ENCODE measurements at regions not wholly inside any gene's neighbourhood (a gene's known extent, or its start where the extent isn't known, plus 50 kb on each side); places are given as distances from the start of the nearest gene placed in this dataset.

- Histone ChIP-seq H3K27ac (ENCODE audit: low read depth, low read length) (no peak overlapping the region), H3K27me3 (ENCODE audit: control insufficient read depth in 3 of 3, insufficient read depth in 3 of 3, low read length in 3 of 3) (no peaks in the 10 kb centered on the region), H3K4me1 (ENCODE audit: control insufficient read depth in 3 of 3, insufficient read depth in 3 of 3, low read length in 3 of 3) (no peaks in the 10 kb centered on the region), H3K9ac (ENCODE audit: low read depth in 1 of 3, low read length in 3 of 3) (no peak overlapping the region), H3K9me3 (ENCODE audit: control insufficient read depth in 3 of 3, low read length in 3 of 3) (no peaks in the 10 kb centered on the region), H3K4me3 (ENCODE audit: low read length in 3 of 3) (no peak overlapping the region), H3K36me3 (ENCODE audit: control insufficient read depth in 3 of 3, insufficient read depth in 3 of 3, low read length in 3 of 3) (no peaks in the 10 kb centered on the region)
Observed at GRCh38 chr18:55763298-55763697, 175.3 kb upstream of the TCF4 start.

GRCh38 chr18:55762424-55762823, 174.4 kb upstream of the TCF4 start:
- Histone ChIP-seq H3K36me3 (ENCODE audit: control insufficient read depth in 3 of 3, insufficient read depth in 3 of 3, low read length in 3 of 3) (no peaks in the 10 kb centered on the region), H3K27me3 (ENCODE audit: control insufficient read depth in 3 of 3, insufficient read depth in 3 of 3, low read length in 3 of 3) (no peaks in the 10 kb centered on the region), H3K27ac (ENCODE audit: low read depth, low read length) (no peak overlapping the region), H3K9me3 (ENCODE audit: control insufficient read depth in 3 of 3, low read length in 3 of 3) (no peaks in the 10 kb centered on the region), H3K4me1 (ENCODE audit: control insufficient read depth in 3 of 3, insufficient read depth in 3 of 3, low read length in 3 of 3) (no peaks in the 10 kb centered on the region), H3K4me3 (ENCODE audit: low read length in 3 of 3) (no peak overlapping the region), H3K9ac (ENCODE audit: low read depth in 1 of 3, low read length in 3 of 3) (no peak overlapping the region)

GRCh38 chr18:55753643-55754263, 165.8 kb upstream of the TCF4 start:
- H3K9me3 ChIP-seq (ENCODE audit: control insufficient read depth in 3 of 3, low read length in 3 of 3), result no peaks in the 10 kb centered on the region
- no peaks in the 10 kb centered on the region for H3K36me3 ChIP-seq (ENCODE audit: control insufficient read depth in 3 of 3, insufficient read depth in 3 of 3, low read length in 3 of 3)
- no peaks in the 10 kb centered on the region for H3K27me3 ChIP-seq (ENCODE audit: control insufficient read depth in 3 of 3, insufficient read depth in 3 of 3, low read length in 3 of 3)
- H3K4me3 ChIP-seq (ENCODE audit: low read length in 3 of 3), result no peak overlapping the region
- no peaks in the 10 kb centered on the region for H3K4me1 ChIP-seq (ENCODE audit: control insufficient read depth in 3 of 3, insufficient read depth in 3 of 3, low read length in 3 of 3)
- H3K9ac ChIP-seq (ENCODE audit: low read depth in 1 of 3, low read length in 3 of 3), result no peak overlapping the region
- no peak overlapping the region for H3K27ac ChIP-seq (ENCODE audit: low read depth, low read length)

- no peak overlapping the region for H3K4me3 ChIP-seq (ENCODE audit: low read length in 3 of 3)
- no peaks in the 10 kb centered on the region for H3K4me1 ChIP-seq (ENCODE audit: control insufficient read depth in 3 of 3, insufficient read depth in 3 of 3, low read length in 3 of 3)
- H3K9ac ChIP-seq (ENCODE audit: low read depth in 1 of 3, low read length in 3 of 3), result no peak overlapping the region
- no peaks in the 10 kb centered on the region for H3K36me3 ChIP-seq (ENCODE audit: control insufficient read depth in 3 of 3, insufficient read depth in 3 of 3, low read length in 3 of 3)
- no peak overlapping the region for H3K27ac ChIP-seq (ENCODE audit: low read depth, low read length)
- no peaks in the 10 kb centered on the region for H3K9me3 ChIP-seq (ENCODE audit: control insufficient read depth in 3 of 3, low read length in 3 of 3)
- no peaks in the 10 kb centered on the region for H3K27me3 ChIP-seq (ENCODE audit: control insufficient read depth in 3 of 3, insufficient read depth in 3 of 3, low read length in 3 of 3)
Observed at GRCh38 chr18:55751476-55751875, 163.5 kb upstream of the TCF4 start.

GRCh38 chr18:55748227-55748738, 160.3 kb upstream of the TCF4 start:
- Histone ChIP-seq H3K27ac (ENCODE audit: low read depth, low read length) (no peak overlapping the region), H3K36me3 (ENCODE audit: control insufficient read depth in 3 of 3, insufficient read depth in 3 of 3, low read length in 3 of 3) (no peaks in the 10 kb centered on the region), H3K9me3 (ENCODE audit: control insufficient read depth in 3 of 3, low read length in 3 of 3) (no peaks in the 10 kb centered on the region), H3K27me3 (ENCODE audit: control insufficient read depth in 3 of 3, insufficient read depth in 3 of 3, low read length in 3 of 3) (no peaks in the 10 kb centered on the region), H3K4me3 (ENCODE audit: low read length in 3 of 3) (no peak overlapping the region), H3K4me1 (ENCODE audit: control insufficient read depth in 3 of 3, insufficient read depth in 3 of 3, low read length in 3 of 3) (no peaks in the 10 kb centered on the region), H3K9ac (ENCODE audit: low read depth in 1 of 3, low read length in 3 of 3) (no peak overlapping the region)

DNA sequence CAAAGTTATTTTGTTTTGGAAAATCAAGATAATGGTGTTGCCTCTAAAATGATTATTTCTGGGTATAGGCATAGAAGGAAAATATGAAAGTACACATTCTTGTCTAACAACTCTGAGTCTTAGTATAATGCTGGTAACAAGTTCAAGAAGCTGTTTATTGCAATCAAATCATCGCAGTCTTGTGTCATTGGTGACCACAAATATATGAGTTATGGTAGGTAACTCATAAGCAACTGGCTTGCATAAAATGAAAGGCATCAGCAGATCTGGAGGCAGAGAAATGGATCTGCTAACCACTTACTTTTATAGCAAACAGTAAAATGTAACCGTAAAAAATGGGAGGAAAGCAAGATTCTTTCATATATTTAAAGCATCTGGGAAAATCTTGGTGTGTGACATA, 156.2 kb upstream of the TCF4 start:
- Histone ChIP-seq H3K36me3 (ENCODE audit: control insufficient read depth in 3 of 3, insufficient read depth in 3 of 3, low read length in 3 of 3) (no peaks in the 10 kb centered on the region), H3K4me3 (ENCODE audit: low read length in 3 of 3) (no peak overlapping the region), H3K27me3 (ENCODE audit: control insufficient read depth in 3 of 3, insufficient read depth in 3 of 3, low read length in 3 of 3) (no peaks in the 10 kb centered on the region), H3K27ac (ENCODE audit: low read depth, low read length) (no peak overlapping the region), H3K9me3 (ENCODE audit: control insufficient read depth in 3 of 3, low read length in 3 of 3) (no peaks in the 10 kb centered on the region), H3K4me1 (ENCODE audit: control insufficient read depth in 3 of 3, insufficient read depth in 3 of 3, low read length in 3 of 3) (no peaks in the 10 kb centered on the region), H3K9ac (ENCODE audit: low read depth in 1 of 3, low read length in 3 of 3) (no peak overlapping the region)

- Histone ChIP-seq H3K27me3 (ENCODE audit: control insufficient read depth in 3 of 3, insufficient read depth in 3 of 3, low read length in 3 of 3) (no peaks in the 10 kb centered on the region), H3K4me1 (ENCODE audit: control insufficient read depth in 3 of 3, insufficient read depth in 3 of 3, low read length in 3 of 3) (no peaks in the 10 kb centered on the region), H3K9me3 (ENCODE audit: control insufficient read depth in 3 of 3, low read length in 3 of 3) (no peaks in the 10 kb centered on the region), H3K36me3 (ENCODE audit: control insufficient read depth in 3 of 3, insufficient read depth in 3 of 3, low read length in 3 of 3) (no peaks in the 10 kb centered on the region), H3K4me3 (ENCODE audit: low read length in 3 of 3) (no peak overlapping the region), H3K27ac (ENCODE audit: low read depth, low read length) (no peak overlapping the region), H3K9ac (ENCODE audit: low read depth in 1 of 3, low read length in 3 of 3) (no peak overlapping the region)
Observed at GRCh38 chr18:55743736-55744135, 155.7 kb upstream of the TCF4 start.

DNA sequence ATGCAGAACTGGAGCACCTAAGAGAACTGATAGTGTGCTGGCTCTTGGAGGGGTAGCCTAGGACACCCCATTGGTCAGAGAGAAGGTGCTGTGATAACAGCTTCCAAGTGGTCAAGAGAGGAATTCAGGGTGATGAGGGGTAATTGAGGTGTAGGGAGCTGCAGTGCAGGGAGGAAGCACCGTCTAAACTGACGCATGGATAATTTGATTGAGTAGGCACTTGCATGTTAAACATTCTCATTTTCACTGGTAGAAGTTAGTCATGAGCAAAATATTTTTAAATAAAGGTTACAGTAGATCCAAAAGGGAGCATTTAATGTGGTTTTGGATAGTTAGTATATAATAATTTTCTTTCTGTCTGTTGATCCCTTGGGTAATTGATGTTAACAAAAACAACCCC, 155.1 kb upstream of the TCF4 start:
- H3K9ac ChIP-seq (ENCODE audit: low read depth in 1 of 3, low read length in 3 of 3), result no peak overlapping the region
- no peak overlapping the region for H3K4me3 ChIP-seq (ENCODE audit: low read length in 3 of 3)
- H3K4me1 ChIP-seq (ENCODE audit: control insufficient read depth in 3 of 3, insufficient read depth in 3 of 3, low read length in 3 of 3), result no peaks in the 10 kb centered on the region
- H3K27me3 ChIP-seq (ENCODE audit: control insufficient read depth in 3 of 3, insufficient read depth in 3 of 3, low read length in 3 of 3), result no peaks in the 10 kb centered on the region
- no peaks in the 10 kb centered on the region for H3K36me3 ChIP-seq (ENCODE audit: control insufficient read depth in 3 of 3, insufficient read depth in 3 of 3, low read length in 3 of 3)
- H3K9me3 ChIP-seq (ENCODE audit: control insufficient read depth in 3 of 3, low read length in 3 of 3), result no peaks in the 10 kb centered on the region
- H3K27ac ChIP-seq (ENCODE audit: low read depth, low read length), result no peak overlapping the region

- no peaks in the 10 kb centered on the region for H3K9me3 ChIP-seq (ENCODE audit: control insufficient read depth in 3 of 3, low read length in 3 of 3)
- no peak overlapping the region for H3K27ac ChIP-seq (ENCODE audit: low read depth, low read length)
- H3K4me3 ChIP-seq (ENCODE audit: low read length in 3 of 3), result no peak overlapping the region
- H3K4me1 ChIP-seq (ENCODE audit: control insufficient read depth in 3 of 3, insufficient read depth in 3 of 3, low read length in 3 of 3), result no peaks in the 10 kb centered on the region
- no peaks in the 10 kb centered on the region for H3K36me3 ChIP-seq (ENCODE audit: control insufficient read depth in 3 of 3, insufficient read depth in 3 of 3, low read length in 3 of 3)
- H3K27me3 ChIP-seq (ENCODE audit: control insufficient read depth in 3 of 3, insufficient read depth in 3 of 3, low read length in 3 of 3), result no peaks in the 10 kb centered on the region
- H3K9ac ChIP-seq (ENCODE audit: low read depth in 1 of 3, low read length in 3 of 3), result no peak overlapping the region
Observed at GRCh38 chr18:55739488-55739887, 151.5 kb upstream of the TCF4 start.

DNA sequence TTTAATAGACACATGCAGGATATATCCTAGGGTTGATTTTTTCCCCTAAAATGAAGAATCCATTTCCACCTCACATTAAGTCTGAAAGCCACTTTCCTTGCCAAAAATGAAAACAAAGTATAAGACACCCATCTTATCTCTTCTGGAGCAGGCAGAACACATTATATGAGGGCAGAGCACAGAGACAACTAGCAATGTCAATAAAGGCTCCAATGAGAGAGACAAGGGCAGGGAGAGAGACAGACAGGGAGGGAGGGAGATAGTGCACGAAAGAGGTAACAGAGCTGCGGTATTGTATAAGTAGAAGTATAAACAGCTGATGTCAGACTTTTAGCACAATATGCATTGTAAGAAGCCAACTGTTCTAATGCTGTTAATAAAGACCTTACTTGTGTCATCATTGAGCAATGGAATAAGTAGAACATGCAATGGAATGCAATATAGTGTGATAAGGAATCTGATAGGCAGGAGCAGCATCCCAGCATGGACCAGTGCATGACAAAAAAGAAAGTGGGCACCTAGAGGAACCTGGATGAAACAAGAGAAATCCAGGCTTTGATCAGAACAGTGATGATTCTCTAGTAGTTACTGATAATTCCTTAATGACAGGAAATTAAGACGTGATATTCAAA, 150.6 kb upstream of the TCF4 start:
- H3K9me3 ChIP-seq (ENCODE audit: control insufficient read depth in 3 of 3, low read length in 3 of 3), result no peaks in the 10 kb centered on the region
- no peaks in the 10 kb centered on the region for H3K27me3 ChIP-seq (ENCODE audit: control insufficient read depth in 3 of 3, insufficient read depth in 3 of 3, low read length in 3 of 3)
- no peaks in the 10 kb centered on the region for H3K36me3 ChIP-seq (ENCODE audit: control insufficient read depth in 3 of 3, insufficient read depth in 3 of 3, low read length in 3 of 3)
- H3K9ac ChIP-seq (ENCODE audit: low read depth in 1 of 3, low read length in 3 of 3), result no peak overlapping the region
- H3K4me1 ChIP-seq (ENCODE audit: control insufficient read depth in 3 of 3, insufficient read depth in 3 of 3, low read length in 3 of 3), result no peaks in the 10 kb centered on the region
- H3K4me3 ChIP-seq (ENCODE audit: low read length in 3 of 3), result no peak overlapping the region
- no peak overlapping the region for H3K27ac ChIP-seq (ENCODE audit: low read depth, low read length)
